H9 (cell line): ENCODE measurements at regions not wholly inside any gene's neighbourhood (a gene's known extent, or its start where the extent isn't known, plus 50 kb on each side); places are given as distances from the start of the nearest gene placed in this dataset.

ENCODE experiments used
- DNase-seq: peaks from one replicate; pipeline ENCODE4 v3.0.0-alpha.2; 2017
- H2AFZ ChIP-seq: one replicate; pipeline ENCODE4 v1.6.1; 2013; ENCODE audit warnings: mild to moderate bottlenecking, low read length, control low read depth, moderate library complexity
- H2AK5ac ChIP-seq: 2 replicates; pipeline ENCODE4 v1.6.1; 2013; ENCODE audit warnings: low read length, control low read depth, mixed read lengths; ENCODE audit not compliant: insufficient read length
- H2BK120ac ChIP-seq: one replicate; pipeline ENCODE4 v1.6.1; 2013; ENCODE audit warnings: low read depth, mild to moderate bottlenecking, low read length, control low read depth, inconsistent platforms; ENCODE audit not compliant: poor library complexity, severe bottlenecking
- H2BK12ac ChIP-seq: 2 replicates; pipeline ENCODE4 v1.6.1; 2013; ENCODE audit warnings: low read length, control low read depth, mixed read lengths, low read depth; ENCODE audit not compliant: insufficient read length
- H2BK15ac ChIP-seq: 2 replicates; pipeline ENCODE4 v1.6.1; 2013; ENCODE audit warnings: low read depth, low read length, control low read depth
- H2BK20ac ChIP-seq: one replicate; pipeline ENCODE4 v1.6.1; 2013; ENCODE audit warnings: low read depth, mild to moderate bottlenecking, low read length, control low read depth, inconsistent platforms; ENCODE audit not compliant: poor library complexity, severe bottlenecking
- H2BK5ac ChIP-seq: 2 replicates; pipeline ENCODE4 v1.6.1; 2013; ENCODE audit warnings: low read length, control low read depth, mixed read lengths; ENCODE audit not compliant: insufficient read length
- H3K14ac ChIP-seq: 2 replicates; pipeline ENCODE4 v1.6.1; 2013; ENCODE audit warnings: low read length, control low read depth; ENCODE audit not compliant: insufficient read depth
- H3K18ac ChIP-seq: 2 replicates; pipeline ENCODE4 v1.6.1; 2013; ENCODE audit warnings: low read depth, mild to moderate bottlenecking, mixed read lengths, low read length, control low read depth; ENCODE audit not compliant: insufficient read length
- H3K23ac ChIP-seq: 2 replicates; pipeline ENCODE4 v1.6.1; 2013; ENCODE audit warnings: low read length, control low read depth, mixed read lengths, low read depth; ENCODE audit not compliant: insufficient read length
- H3K23me2 ChIP-seq: 2 replicates; pipeline ENCODE4 v1.6.1; 2013; ENCODE audit warnings: low read depth, mild to moderate bottlenecking, mixed read lengths, low read length, control low read depth; ENCODE audit not compliant: insufficient read length, poor library complexity, severe bottlenecking
- H3K27ac ChIP-seq: 2 replicates; pipeline ENCODE4 v1.5.1; 2013; ENCODE audit warnings: low read length, control low read depth, mixed read lengths, low read depth; ENCODE audit not compliant: insufficient read length
- H3K27me3 ChIP-seq: 2 replicates; pipeline ENCODE4 v1.6.1; 2013; ENCODE audit warnings: low read length, control low read depth, inconsistent platforms; ENCODE audit not compliant: insufficient read depth
- H3K4ac ChIP-seq: 2 replicates; pipeline ENCODE4 v1.6.1; 2013; ENCODE audit warnings: low read depth, mild to moderate bottlenecking, control low read depth, inconsistent platforms, low read length, moderate library complexity
- H3K4me1 ChIP-seq: 2 replicates; pipeline ENCODE4 v1.6.1; 2013; ENCODE audit warnings: low read length, control low read depth, inconsistent platforms; ENCODE audit not compliant: insufficient read depth
- H3K4me2 ChIP-seq: 2 replicates; pipeline ENCODE4 v1.6.1; 2013; ENCODE audit warnings: low read length, control low read depth, mixed read lengths; ENCODE audit not compliant: insufficient read length, insufficient read depth
- H3K56ac ChIP-seq: 2 replicates; pipeline ENCODE4 v1.6.1; 2013; ENCODE audit warnings: low read depth, mild to moderate bottlenecking, mixed read lengths, low read length, control low read depth; ENCODE audit not compliant: insufficient read length
- H3K79me1 ChIP-seq: 2 replicates; pipeline ENCODE4 v1.6.1; 2013; ENCODE audit warnings: low read depth, mild to moderate bottlenecking, moderate library complexity, low read length, control low read depth, inconsistent platforms; ENCODE audit not compliant: insufficient read depth, poor library complexity, severe bottlenecking
- H3K79me2 ChIP-seq: 2 replicates; pipeline ENCODE4 v1.6.1; 2013; ENCODE audit warnings: low read length, control low read depth, inconsistent platforms; ENCODE audit not compliant: insufficient read depth
- H3K9ac ChIP-seq: 2 replicates; pipeline ENCODE4 v1.6.1; 2013; ENCODE audit warnings: low read length, control low read depth, mixed read lengths; ENCODE audit not compliant: insufficient read length; ENCODE audit errors: extremely low read depth
- H3K9me3 ChIP-seq: one replicate; pipeline ENCODE4 v1.6.1; 2013; ENCODE audit warnings: low read depth, low read length, inconsistent platforms; ENCODE audit not compliant: control insufficient read depth
- H3T11ph ChIP-seq: one replicate; pipeline ENCODE4 v1.6.1; 2013; ENCODE audit warnings: mild to moderate bottlenecking, low read length, control low read depth, inconsistent platforms
- H4K20me1 ChIP-seq: one replicate; pipeline ENCODE4 v1.6.1; 2013; ENCODE audit not compliant: control insufficient read depth, insufficient read length, insufficient read depth
- H4K5ac ChIP-seq: 2 replicates; pipeline ENCODE4 v1.6.1; 2013; ENCODE audit warnings: low read depth, mild to moderate bottlenecking, mixed read lengths, low read length, control low read depth; ENCODE audit not compliant: insufficient read length
- H4K8ac ChIP-seq: replicated peaks from 2 replicates; pipeline ENCODE4 v1.6.1; 2013; ENCODE audit warnings: low read length, control low read depth, mixed read lengths, low read depth; ENCODE audit not compliant: insufficient read length
- H4K91ac ChIP-seq: 2 replicates; pipeline ENCODE4 v1.6.1; 2013; ENCODE audit warnings: low read depth, mild to moderate bottlenecking, moderate library complexity, mixed read lengths, low read length, control low read depth; ENCODE audit not compliant: insufficient read length
- H3K27ac Mint-ChIP-seq, 3 experiments: 2 replicates in 2 of 3; 3 replicates in 1 of 3; pipeline ENCODE4 v1.8.0; 2020 to 2021; ENCODE audit warnings: mixed read lengths in 3 of 3, mild to moderate bottlenecking in 1 of 3, moderate library complexity in 1 of 3
- H3K27me3 Mint-ChIP-seq: 2 replicates; pipeline ENCODE4 v1.8.0; 2021; ENCODE audit warnings: low read depth, mild to moderate bottlenecking, moderate library complexity, mixed read lengths
- H3K36me3 Mint-ChIP-seq, 3 experiments: 2 replicates in 2 of 3; 3 replicates in 1 of 3; pipeline ENCODE4 v1.8.0; 2020 to 2021; ENCODE audit warnings: low read depth in 3 of 3, mixed read lengths in 3 of 3; ENCODE audit not compliant: insufficient read depth in 1 of 3
- H3K4me1 Mint-ChIP-seq, 2 experiments: 2 replicates each; pipeline ENCODE4 v1.8.0; 2020; ENCODE audit warnings: mixed read lengths in 2 of 2
- H3K4me3 Mint-ChIP-seq, 2 experiments: 2 replicates in 1 of 2; 3 replicates in 1 of 2; pipeline ENCODE4 v1.8.0; 2020 to 2021; ENCODE audit warnings: mild to moderate bottlenecking in 2 of 2, mixed read lengths in 2 of 2, moderate library complexity in 1 of 2
- H3K9me3 Mint-ChIP-seq, 2 experiments: 2 replicates in 1 of 2; 3 replicates in 1 of 2; pipeline ENCODE4 v1.8.0; 2020; ENCODE audit warnings: mild to moderate bottlenecking in 2 of 2, mixed read lengths in 2 of 2, moderate library complexity in 1 of 2
- CTCF ChIP-seq: fragments of 200-600 bp; sonication (generic); conservative IDR thresholded peaks from 3 replicates; pipeline ENCODE4 v1.8.0; 2021; ENCODE audit warnings: antibody characterized with exemption, mild to moderate bottlenecking
- WGBS: extraction: QIAGEN DNeasy Blood & Tissue Kit; methylation state at CpG from one replicate; pipeline ENCODE4 v1.1.7; 2013; ENCODE audit warnings: missing lambda C conversion rate, low lambda C conversion rate, mixed read lengths; ENCODE audit not compliant: insufficient read length; ENCODE audit errors: extremely low coverage; 5-methylcytosine and 5-hydroxymethylcytosine counted together

GRCh38 chr6:65786815-65787214 is 79.8 kb upstream of the EYS start:
- H3T11ph ChIP-seq = no peak overlapping the region
- DNase-seq = no peak
- H3K36me3 Mint-ChIP-seq = peaks cover 0 to 2% (median 0%) of the 10 kb centered on the region in 3 experiments; a peak in 2 of 7 replicates
- H3K4me3 Mint-ChIP-seq = no peak overlapping the region
- H3K4me1 Mint-ChIP-seq = no peaks in the 10 kb centered on the region
- peaks cover 0 to 6% of the 10 kb centered on the region in 2 experiments; a peak in 3 of 5 replicates for H3K9me3 Mint-ChIP-seq
- no peak overlapping the region for H3K18ac ChIP-seq
- H3K4me2 ChIP-seq = no peak overlapping the region
- no CpG with 5 or more reads among the region's 8 CpGs for WGBS
- H3K27ac Mint-ChIP-seq = no peak overlapping the region
- H3K4ac ChIP-seq = no peak overlapping the region
- no peak overlapping the region for H4K5ac ChIP-seq
- H2BK15ac ChIP-seq = no peak overlapping the region
- no peak overlapping the region for H2AFZ ChIP-seq
- H4K8ac ChIP-seq = no peak overlapping the region
- no peak overlapping the region for H2BK5ac ChIP-seq
- H3K23ac ChIP-seq = no peak overlapping the region
- H2BK20ac ChIP-seq = no peak overlapping the region
- H3K9me3 ChIP-seq = no peaks in the 10 kb centered on the region
- H4K91ac ChIP-seq = no peak overlapping the region
- H2AK5ac ChIP-seq = no peak overlapping the region
- H3K9ac ChIP-seq = no peak overlapping the region
- no peak overlapping the region for H2BK120ac ChIP-seq
- no peak overlapping the region for H3K27ac ChIP-seq
- no peak overlapping the region for H3K14ac ChIP-seq
- no peak overlapping the region for H2BK12ac ChIP-seq
- H3K23me2 ChIP-seq = no peaks in the 10 kb centered on the region
- no peak for TF ChIP-seq CTCF
- no peak overlapping the region for H3K56ac ChIP-seq
- no peaks in the 10 kb centered on the region for H4K20me1 ChIP-seq
- no peaks in the 10 kb centered on the region for H3K27me3 ChIP-seq
- H3K4me1 ChIP-seq = no peaks in the 10 kb centered on the region
- no peaks in the 10 kb centered on the region for H3K79me2 ChIP-seq
- no peaks in the 10 kb centered on the region for H3K27me3 Mint-ChIP-seq
- no peaks in the 10 kb centered on the region for H3K79me1 ChIP-seq
